MM.1S (cell line): ENCODE measurements at regions not wholly inside any gene's neighbourhood (a gene's known extent, or its start where the extent isn't known, plus 50 kb on each side); places are given as distances from the start of the nearest gene placed in this dataset.

ENCODE experiments used
- EZH2phosphoT487 ChIP-seq: fragments of 300-600 bp; sonication (generic); IDR thresholded peaks from 2 replicates; pipeline ENCODE4 v1.6.1; 2018; ENCODE audit warnings: antibody characterized with exemption, low read length
- TF ChIP-seq, protein P1 (sequence below): fragments of 300-600 bp; sonication (generic); IDR thresholded peaks from 2 replicates; pipeline ENCODE4 v1.5.1; 2016; ENCODE audit warnings: antibody characterized with exemption, low read length, mixed read lengths

DNA sequence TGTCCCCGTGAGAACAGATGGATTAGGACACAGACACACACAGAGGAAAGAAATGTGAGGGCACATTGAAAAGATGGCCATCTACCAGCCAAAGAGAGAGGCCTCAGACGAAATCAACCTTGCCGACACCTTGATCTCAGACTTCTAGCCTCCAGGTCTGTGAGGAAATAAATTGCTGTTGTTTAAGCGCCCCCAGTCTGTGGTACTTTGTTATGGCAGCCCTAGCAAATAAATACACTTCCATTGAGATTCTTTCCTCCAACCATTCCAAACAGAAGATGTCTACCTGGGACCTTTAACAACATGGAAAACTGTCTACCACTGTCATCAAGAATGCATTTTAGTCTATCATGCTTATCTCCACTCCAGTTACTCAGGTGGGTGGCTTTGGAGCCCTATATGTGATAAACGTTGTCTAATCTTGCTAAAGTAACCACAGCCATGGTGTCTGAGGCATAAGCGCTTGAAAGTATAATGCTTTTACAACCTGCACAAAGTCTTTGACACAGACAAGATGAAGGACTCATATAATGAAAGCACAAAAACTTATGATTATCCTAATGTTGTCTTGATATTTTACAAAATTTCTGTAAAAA lies 244.3 kb downstream of the MTERF1 start:
- no peak for TF ChIP-seq EZH2phosphoT487
- TF ChIP-seq, protein P1, sequence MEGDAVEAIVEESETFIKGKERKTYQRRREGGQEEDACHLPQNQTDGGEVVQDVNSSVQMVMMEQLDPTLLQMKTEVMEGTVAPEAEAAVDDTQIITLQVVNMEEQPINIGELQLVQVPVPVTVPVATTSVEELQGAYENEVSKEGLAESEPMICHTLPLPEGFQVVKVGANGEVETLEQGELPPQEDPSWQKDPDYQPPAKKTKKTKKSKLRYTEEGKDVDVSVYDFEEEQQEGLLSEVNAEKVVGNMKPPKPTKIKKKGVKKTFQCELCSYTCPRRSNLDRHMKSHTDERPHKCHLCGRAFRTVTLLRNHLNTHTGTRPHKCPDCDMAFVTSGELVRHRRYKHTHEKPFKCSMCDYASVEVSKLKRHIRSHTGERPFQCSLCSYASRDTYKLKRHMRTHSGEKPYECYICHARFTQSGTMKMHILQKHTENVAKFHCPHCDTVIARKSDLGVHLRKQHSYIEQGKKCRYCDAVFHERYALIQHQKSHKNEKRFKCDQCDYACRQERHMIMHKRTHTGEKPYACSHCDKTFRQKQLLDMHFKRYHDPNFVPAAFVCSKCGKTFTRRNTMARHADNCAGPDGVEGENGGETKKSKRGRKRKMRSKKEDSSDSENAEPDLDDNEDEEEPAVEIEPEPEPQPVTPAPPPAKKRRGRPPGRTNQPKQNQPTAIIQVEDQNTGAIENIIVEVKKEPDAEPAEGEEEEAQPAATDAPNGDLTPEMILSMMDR, result peak; percentile 61
